A673 (cell line): ENCODE measurements at regions not wholly inside any gene's neighbourhood (a gene's known extent, or its start where the extent isn't known, plus 50 kb on each side); places are given as distances from the start of the nearest gene placed in this dataset.

Experiments used
- BruUV-seq: library from RNA; stranded (reverse); fragments of 400-500 nt; replicated peaks from 2 replicates; lab custom pipeline; 2021; lab: Mats Ljungman, UMichigan
- CTCF ChIA-PET: fragments of 300-600 bp; sonication (Branson Sonifier 250); formaldehyde crosslinking; loops from one replicate; lab custom pipeline; 2022; ENCODE audit warnings: antibody characterized with exemption; lab: Charles Lee
- POLR2A ChIA-PET: fragments of 300-600 bp; sonication (Branson Sonifier 250); formaldehyde crosslinking; loops from one replicate; lab custom pipeline; 2022; ENCODE audit warnings: antibody characterized with exemption; ENCODE audit not compliant: low non-redundant PET; lab: Charles Lee
- DNase-seq: peaks from one replicate; pipeline ENCODE4 v3.0.0-alpha.2; 2015; ENCODE audit warnings: low spot score
- H3K27ac ChIP-seq: fragments of 200-600 bp; sonication (generic); 2 replicates; pipeline ENCODE4 v1.5.1; 2016; ENCODE audit warnings: mixed run types, low read depth, mild to moderate bottlenecking, mixed read lengths, antibody characterized with exemption, low read length; ENCODE audit not compliant: poor library complexity, severe bottlenecking
- H3K27me3 ChIP-seq: fragments of 200-600 bp; sonication (generic); replicated peaks from 2 replicates; pipeline ENCODE4 v1.6.1; 2017; ENCODE audit warnings: mixed run types, low read depth, mild to moderate bottlenecking, mixed read lengths, antibody characterized with exemption, low read length; ENCODE audit not compliant: insufficient read depth, poor library complexity
- H3K36me3 ChIP-seq: fragments of 200-600 bp; sonication (generic); 2 replicates; pipeline ENCODE4 v1.6.1; 2016; ENCODE audit warnings: mixed run types, mild to moderate bottlenecking, mixed read lengths, antibody characterized with exemption, low read length; ENCODE audit not compliant: insufficient read depth, poor library complexity, severe bottlenecking
- H3K4me1 ChIP-seq: fragments of 200-600 bp; sonication (generic); 2 replicates; pipeline ENCODE4 v1.6.1; 2017; ENCODE audit warnings: mixed run types, mild to moderate bottlenecking, mixed read lengths, antibody characterized with exemption, low read length; ENCODE audit not compliant: insufficient read depth, poor library complexity, severe bottlenecking
- H3K4me3 ChIP-seq: fragments of 200-600 bp; sonication (generic); 2 replicates; pipeline ENCODE4 v1.5.1; 2016; ENCODE audit warnings: low read depth, mixed run types, mild to moderate bottlenecking, mixed read lengths, low read length; ENCODE audit not compliant: poor library complexity, severe bottlenecking
- H3K9me3 ChIP-seq: fragments of 200-600 bp; sonication (generic); 2 replicates; pipeline ENCODE4 v1.6.1; 2016; ENCODE audit warnings: mixed run types, low read depth, mild to moderate bottlenecking, mixed read lengths, antibody characterized with exemption, low read length; ENCODE audit not compliant: poor library complexity, severe bottlenecking
- CTCF ChIP-seq: fragments of 300-800, 200-600 bp; sonication (generic); conservative IDR thresholded peaks from 2 replicates; pipeline ENCODE4 v1.5.1; 2017; ENCODE audit warnings: low read depth, mild to moderate bottlenecking, antibody characterized with exemption, low read length, moderate library complexity, mixed read lengths
- EZH2 ChIP-seq: fragments of 200-600 bp; sonication (generic); IDR thresholded peaks from 2 replicates; pipeline ENCODE4 v1.6.1; 2017; ENCODE audit warnings: borderline replicate concordance, low read depth, mild to moderate bottlenecking, mixed read lengths, antibody characterized with exemption, low read length; ENCODE audit not compliant: poor library complexity, severe bottlenecking
- intact Hi-C: fragments of 100-400 bp; cut with micrococcal nuclease; formaldehyde crosslinking; loops from one replicate; pipeline ENCODE4 v1.10.0; 2022; ENCODE audit not compliant: unreplicated experiment

GRCh38 chr6:95143408-95144180, 433.7 kb upstream of the MANEA start:
- ChIA-PET CTCF (no interaction called here), POLR2A (interaction anchor here (0.6 kb wide), 1 partner anchor 1089 kb away, joined by 4 read pairs; no protein-coding TSS in a partner anchor)
- Histone ChIP-seq H3K4me1 (no peaks in the 10 kb centered on the region), H3K9me3 (no peaks in the 10 kb centered on the region), H3K36me3 (no peaks in the 10 kb centered on the region), H3K27me3 (no peaks in the 10 kb centered on the region), H3K4me3 (no peak overlapping the region), H3K27ac (no peak overlapping the region)
- intact Hi-C loops: no loop called here
- DNase-seq: no peak
- BruUV-seq: no TSS peak
- no peak for TF ChIP-seq EZH2
- TF ChIP-seq CTCF: no peak

- BruUV-seq: no TSS peak
- ChIA-PET CTCF (no interaction called here), POLR2A (no interaction called here)
- Histone ChIP-seq H3K4me3 (no peak overlapping the region), H3K27ac (no peak overlapping the region), H3K4me1 (no peaks in the 10 kb centered on the region), H3K36me3 (no peaks in the 10 kb centered on the region), H3K9me3 (no peaks in the 10 kb centered on the region), H3K27me3 (no peaks in the 10 kb centered on the region)
- intact Hi-C loops: no loop called here
- TF ChIP-seq EZH2: no peak
- TF ChIP-seq CTCF: no peak
- no peak for DNase-seq
These were observed 431.9 kb upstream of the MANEA start for GRCh38 chr6:95145457-95145856.

- POLR2A ChIA-PET: no interaction called here
These were observed 417.8 kb upstream of the MANEA start for GRCh38 chr6:95159557-95159956.

More at GRCh38 chr6:95159557-95159956, 417.8 kb upstream of the MANEA start:
- Histone ChIP-seq H3K27ac (no peak overlapping the region), H3K27me3 (no peaks in the 10 kb centered on the region), H3K36me3 (no peaks in the 10 kb centered on the region), H3K4me1 (no peaks in the 10 kb centered on the region), H3K4me3 (no peak overlapping the region), H3K9me3 (no peaks in the 10 kb centered on the region)
- no peak for TF ChIP-seq EZH2
- TF ChIP-seq CTCF: no peak
- no peak for DNase-seq
- no TSS peak for BruUV-seq
- intact Hi-C loops: no loop called here
- CTCF ChIA-PET: no interaction called here
